AG04449 (cell line): ENCODE measurements at regions not wholly inside any gene's neighbourhood (a gene's known extent, or its start where the extent isn't known, plus 50 kb on each side); places are given as distances from the start of the nearest gene placed in this dataset.

Source experiments
- CTCF ChIA-PET: fragments of 350-600 bp; formaldehyde crosslinking; extraction: SDS; loops from one replicate; lab custom pipeline; 2021; ENCODE audit warnings: antibody characterized with exemption; lab: Yijun Ruan, JAX
- POLR2A ChIA-PET: fragments of 400-600, 350-600 bp; formaldehyde crosslinking; extraction: SDS; loops from one replicate; lab custom pipeline; 2020; ENCODE audit warnings: antibody characterized with exemption, inconsistent platforms; lab: Yijun Ruan, JAX
- DNase-seq: peaks from one replicate; pipeline ENCODE4 v3.0.0-alpha.2; 2010; ENCODE audit warnings: low read depth, low spot score
- H3K4me3 ChIP-seq: 2 replicates; pipeline ENCODE4 v1.5.1; 2011; ENCODE audit warnings: low read depth, mild to moderate bottlenecking, control low read depth, low read length
- CTCF ChIP-seq: IDR thresholded peaks from one replicate; pipeline ENCODE4 v1.5.1; 2011; ENCODE audit warnings: mild to moderate bottlenecking, moderate library complexity, low read length, control low read depth, inconsistent platforms; ENCODE audit not compliant: insufficient read depth; ENCODE audit errors: missing control alignments

- POLR2A ChIA-PET = interaction anchor here (0.6 kb wide), 1 partner anchor 306 kb away, joined by 3 read pairs; no protein-coding TSS in a partner anchor
- no peak for TF ChIP-seq CTCF
- CTCF ChIA-PET = interaction anchor here (1.6 kb wide), 1 partner anchor 10 kb away, joined by 6 read pairs; no protein-coding TSS in a partner anchor
- no peak for DNase-seq
- no peak overlapping the region for H3K4me3 ChIP-seq
Observed at GRCh38 chr1:227445746-227446145, 117.6 kb upstream of the ZNF678 start.

GRCh38 chr1:227445092-227445674, 118.2 kb upstream of the ZNF678 start:
- no peak for TF ChIP-seq CTCF
- no peak overlapping the region for H3K4me3 ChIP-seq
- DNase-seq = no peak
- ChIA-PET CTCF (interaction anchor here (0.6 kb wide), 1 partner anchor 209 kb away, joined by 3 read pairs; no protein-coding TSS in a partner anchor), POLR2A (interaction anchor here (0.6 kb wide), 1 partner anchor 306 kb away, joined by 3 read pairs; no protein-coding TSS in a partner anchor)

GRCh38 chr1:227440182-227440581, 121.9 kb upstream of the CDC42BPA start:
- no peak overlapping the region for H3K4me3 ChIP-seq
- no peak for DNase-seq
- ChIA-PET CTCF (interaction anchor here (0.6 to 4.9 kb wide), 10 partner anchors 7 to 527 kb away, joined by 3 to 28 read pairs (median 6); no protein-coding TSS in a partner anchor), POLR2A (no interaction called here)
- no peak for TF ChIP-seq CTCF

GRCh38 chr1:227437495-227438008, 119.3 kb upstream of the CDC42BPA start:
- POLR2A ChIA-PET = no interaction called here
- peak overlapping the region; percentile 50 for H3K4me3 ChIP-seq
- DNase-seq = no peak
- TF ChIP-seq CTCF = peak; percentile 19
- CTCF ChIA-PET = interaction anchor here (1.0 to 4.9 kb wide), 9 partner anchors 10 to 890 kb away, joined by 3 to 28 read pairs (median 3); no protein-coding TSS in a partner anchor

GRCh38 chr1:227434808-227435444, 116.6 kb upstream of the CDC42BPA start:
- no peak for TF ChIP-seq CTCF
- ChIA-PET POLR2A (no interaction called here), CTCF (interaction anchor here (1.2 kb wide), 1 partner anchor 115 kb away, joined by 3 read pairs; no protein-coding TSS in a partner anchor)
- DNase-seq = no peak
- H3K4me3 ChIP-seq = no peak overlapping the region
